K562 (cell line): ENCODE measurements at regions not wholly inside any gene's neighbourhood (a gene's known extent, or its start where the extent isn't known, plus 50 kb on each side); places are given as distances from the start of the nearest gene placed in this dataset.
"Not testable (repeated sequence)": the region's sequence is repeated elsewhere in the genome, so short reads cannot be mapped to it uniquely, and the experiment has no call there.

Source experiments
- ATAC-seq: fragments of 200-7000 bp; cut with Tn5 transposase; 3 replicates; pipeline ENCODE4 v1.9.1; 2020; ENCODE audit warnings: moderate library complexity
- BruUV-seq: library from RNA; stranded (reverse); fragments of 400-500 nt; replicated peaks from 2 replicates; lab custom pipeline; 2021; lab: Mats Ljungman, UMichigan
- CTCF ChIA-PET: fragments of 300-600 bp; formaldehyde crosslinking; extraction: SDS; loops from one replicate; lab custom pipeline; 2021; ENCODE audit warnings: low intra/inter-chr PET ratio; lab: Yijun Ruan, JAX
- POLR2A ChIA-PET: fragments of 300-600, 350-650 bp; sonication (Branson Sonifier 250); formaldehyde crosslinking; extraction: SDS; loops from one replicate; lab custom pipeline; 2021; ENCODE audit warnings: antibody characterized with exemption, inconsistent platforms; lab: Yijun Ruan, JAX
- DNase-seq, 4 experiments: peaks; one replicate each; pipeline versions ENCODE4 v3.0.0 to v3.0.0-alpha.2; 2011 to 2018; ENCODE audit warnings: low spot score in 3 of 4, mixed read lengths in 3 of 4; ENCODE audit errors: extremely low read depth in 1 of 4
- FAIRE-seq: peaks from 2 replicates; lab custom pipeline; 2011; peaks lifted over from hg19 to GRCh38; lab: Jason Lieb, UNC
- H2AFZ ChIP-seq: 2 replicates; pipeline ENCODE4 v1.6.0; 2011; ENCODE audit warnings: low read depth, low read length, control low read depth, inconsistent platforms
- H3K27ac ChIP-seq: fragments of 200-600 bp; 3 replicates; pipeline ENCODE4 v1.8.0; 2011; ENCODE audit warnings: low read depth, mild to moderate bottlenecking, control low read depth, inconsistent platforms, low read length, moderate library complexity, mixed read lengths; ENCODE audit errors: extremely low read depth
- H3K27me3 ChIP-seq, 2 experiments: fragments of 300-600 bp in 1 of 2; 2 replicates in 1 of 2; 3 replicates in 1 of 2; pipeline versions ENCODE4 v1.6.0 to v1.8.0; 2011; ENCODE audit warnings: inconsistent platforms in 2 of 2, low read length in 2 of 2, mild to moderate bottlenecking in 1 of 2, mixed read lengths in 1 of 2, moderate library complexity in 1 of 2; ENCODE audit not compliant: control insufficient read depth in 2 of 2, insufficient read depth in 2 of 2
- H3K36me3 ChIP-seq: fragments of 300-600 bp; 3 replicates; pipeline ENCODE4 v1.8.0; 2011; ENCODE audit warnings: mild to moderate bottlenecking, low read length, inconsistent platforms; ENCODE audit not compliant: control insufficient read depth, insufficient read depth
- H3K4me1 ChIP-seq, 2 experiments: fragments of 200-600 bp in 1 of 2; replicated peaks in 1 of 2; 2 replicates in 1 of 2; 3 replicates in 1 of 2; pipeline versions ENCODE4 v1.5.1 to v1.8.0; 2011; ENCODE audit warnings: inconsistent platforms in 2 of 2, low read length in 2 of 2, mild to moderate bottlenecking in 1 of 2, mixed read lengths in 1 of 2, moderate library complexity in 1 of 2; ENCODE audit not compliant: control insufficient read depth in 2 of 2, insufficient read depth in 2 of 2
- H3K4me2 ChIP-seq: 2 replicates; pipeline ENCODE4 v1.6.1; 2011; ENCODE audit warnings: low read length, control low read depth, inconsistent platforms, mixed read lengths; ENCODE audit not compliant: insufficient read depth
- H3K4me3 ChIP-seq: fragments of 200-600 bp; sonication (generic), shearing (Covaris generic); 2 replicates; pipeline ENCODE4 v1.5.1; 2016; ENCODE audit warnings: control low read depth, inconsistent platforms
- H3K79me2 ChIP-seq: fragments of 200-600 bp; 3 replicates; pipeline ENCODE4 v1.8.0; 2011; ENCODE audit warnings: low read length, inconsistent platforms; ENCODE audit not compliant: control insufficient read depth, insufficient read depth
- H3K9ac ChIP-seq, 2 experiments: 2 replicates each; pipeline versions ENCODE4 v1.6.0 to v1.6.1; 2011; ENCODE audit warnings: low read depth in 2 of 2, low read length in 2 of 2, control low read depth in 1 of 2, inconsistent platforms in 1 of 2, mild to moderate bottlenecking in 1 of 2, mixed read lengths in 1 of 2; ENCODE audit not compliant: insufficient read depth in 1 of 2
- H3K9me1 ChIP-seq: one replicate; pipeline ENCODE4 v1.6.0; 2011; ENCODE audit warnings: inconsistent platforms, mild to moderate bottlenecking, low read length, moderate library complexity; ENCODE audit not compliant: control insufficient read depth, insufficient read depth
- H3K9me3 ChIP-seq: replicated peaks from 2 replicates; pipeline ENCODE4 v1.5.1; 2011; ENCODE audit warnings: low read depth, low read length, inconsistent platforms; ENCODE audit not compliant: control insufficient read depth, insufficient read depth
- H4K20me1 ChIP-seq: replicated peaks from 2 replicates; pipeline ENCODE4 v1.6.1; 2011; ENCODE audit warnings: low read length, inconsistent platforms, mixed read lengths; ENCODE audit not compliant: control insufficient read depth, insufficient read depth
- NFXL1 ChIP-seq: fragments of 450-650 bp; formaldehyde crosslinking; IDR thresholded peaks from 2 replicates; pipeline ENCODE4 v1.4.0; 2021; ENCODE audit warnings: mild to moderate bottlenecking
- SMAD1 ChIP-seq: fragments of 150-350 bp; IDR thresholded peaks from 2 replicates; pipeline ENCODE4 v1.6.1; 2014; ENCODE audit warnings: low read length, low read depth; ENCODE audit not compliant: partially characterized antibody
- SPI1 ChIP-seq: IDR thresholded peaks from 2 replicates; pipeline ENCODE4 v1.6.1; 2011; ENCODE audit warnings: low read depth, low read length, control low read depth, borderline replicate concordance
- WGBS: fragments of 100-300 bp; shearing (Covaris generic); methylation state at CpG from one replicate; pipeline ENCODE4 v1.1.6; 2016; ENCODE audit warnings: low coverage, mixed read lengths; ENCODE audit not compliant: insufficient coverage; ENCODE audit errors: missing lambda C conversion rate; 5-methylcytosine and 5-hydroxymethylcytosine counted together
- in situ Hi-C: fragments of 300-500 bp; cut with MboI; formaldehyde crosslinking; loops from 4 replicates; pipeline ENCODE4 v1.15.0; 2018; ENCODE audit warnings: inconsistent platforms, mixed read lengths
- intact Hi-C: fragments of 100-400 bp; cut with micrococcal nuclease; formaldehyde crosslinking; loops from 2 replicates; pipeline ENCODE4 v1.14.2; 2022

DNA sequence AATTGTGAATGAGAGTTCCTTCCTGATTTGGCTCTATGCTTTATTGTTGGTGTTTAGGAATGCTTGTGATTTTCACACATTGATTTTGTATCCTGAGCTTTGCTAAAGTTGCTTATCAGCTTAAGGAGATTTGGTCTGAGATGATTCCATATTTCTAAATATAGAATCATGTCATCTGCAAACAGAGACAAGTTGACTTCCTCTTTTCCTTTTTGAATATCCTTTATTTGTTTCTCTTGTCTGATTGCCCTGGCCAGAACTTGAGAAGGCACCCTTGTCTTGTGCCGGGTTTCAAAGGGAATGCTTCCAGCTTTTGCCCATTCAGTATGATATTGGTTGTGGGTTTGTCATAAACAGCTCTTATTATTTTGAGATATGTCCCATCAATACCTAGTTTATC is 260.6 kb downstream of the TDRD3 start:
- H3K79me2 ChIP-seq, H3K9me1 ChIP-seq, in situ Hi-C loops, POLR2A ChIA-PET, H3K36me3 ChIP-seq, ATAC-seq, H3K4me3 ChIP-seq, DNase-seq, H3K27me3 ChIP-seq, H4K20me1 ChIP-seq, H3K4me1 ChIP-seq, H3K9ac ChIP-seq, CTCF ChIA-PET, FAIRE-seq, H3K27ac ChIP-seq, H3K4me2 ChIP-seq, H2AFZ ChIP-seq, BruUV-seq, H3K9me3 ChIP-seq, intact Hi-C loops: not testable (repeated sequence)
- WGBS, result 0% methylated on average over 1 of the region's 1 CpG
- TF ChIP-seq SPI1, result 0 out of 2 replicates have a peak, but pooled peaks have one; percentile 4

DNA sequence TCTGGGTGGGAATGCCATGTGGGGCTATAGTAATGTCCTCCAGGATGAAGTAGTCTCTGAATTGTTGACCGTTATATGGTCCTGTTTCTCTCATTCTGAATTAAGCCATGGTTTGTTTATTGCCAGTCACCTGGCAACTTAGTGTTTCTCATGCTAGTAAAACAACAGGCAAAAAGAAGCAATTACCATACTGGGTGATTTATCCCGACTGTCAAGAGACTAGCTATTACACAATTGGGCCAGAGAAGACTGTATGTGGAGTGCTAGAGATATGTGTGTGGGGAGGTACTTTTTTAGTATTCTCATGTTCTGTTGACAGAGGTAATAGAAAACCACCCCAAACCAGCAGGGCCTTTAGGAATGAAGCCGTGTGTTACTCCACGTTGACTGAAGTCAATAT is 258.2 kb downstream of the TDRD3 start:
- H3K4me2 ChIP-seq, result no peak overlapping the region
- no TSS peak for BruUV-seq
- in situ Hi-C loops, result no loop called here
- no peaks in the 10 kb centered on the region for H3K36me3 ChIP-seq
- no peak overlapping the region for H3K27ac ChIP-seq
- TF ChIP-seq SMAD1 (no peak), NFXL1 (no peak)
- TF ChIP-seq, all 486 proteins: peak for 0
- H3K27me3 ChIP-seq, result no peaks in the 10 kb centered on the region
- intact Hi-C loops, result no loop called here
- no peaks in the 10 kb centered on the region for H3K79me2 ChIP-seq
- DNase-seq (no peak), ATAC-seq (no peak), FAIRE-seq (no peak)
- CTCF ChIA-PET, result no interaction called here
- no peaks in the 10 kb centered on the region for H3K9me3 ChIP-seq
- H3K9me1 ChIP-seq, result no peaks in the 10 kb centered on the region
- no peak overlapping the region for H3K4me3 ChIP-seq
- H2AFZ ChIP-seq, result no peak overlapping the region
- WGBS, result 2% methylated on average over 4 of the region's 4 CpGs
- H3K4me1 ChIP-seq, result no peaks in the 10 kb centered on the region
- no peak overlapping the region for H3K9ac ChIP-seq
- POLR2A ChIA-PET, result no interaction called here
- H4K20me1 ChIP-seq, result no peaks in the 10 kb centered on the region
